T-cell (primary cell): ENCODE measurements at regions not wholly inside any gene's neighbourhood (a gene's known extent, or its start where the extent isn't known, plus 50 kb on each side); places are given as distances from the start of the nearest gene placed in this dataset.

ENCODE experiments used
- ATAC-seq, 4 experiments: fragments of 200-7000 bp in 3 of 4; fragments of 150-1000 bp in 1 of 4; cut with Tn5 transposase; replicated peaks in 1 of 4; 1 replicate in 3 of 4; 2 replicates in 1 of 4; pipeline ENCODE4 v1.10.0; 2021; ENCODE audit warnings: moderate library complexity in 3 of 4, mild to moderate bottlenecking in 2 of 4, moderate number of reproducible peaks in 1 of 4
- CTCF ChIA-PET, 2 donors: fragments of 300-600 bp; sonication (Branson Sonifier 250); formaldehyde crosslinking; loops; one replicate each; lab custom pipeline; 2022; ENCODE audit warnings: antibody characterized with exemption in 2 of 2; lab: Charles Lee
- POLR2A ChIA-PET, 2 donors: fragments of 300-600 bp; sonication (Branson Sonifier 250); formaldehyde crosslinking; loops; one replicate each; lab custom pipeline; 2022; ENCODE audit warnings: antibody characterized with exemption in 2 of 2; lab: Charles Lee
- DNase-seq, 35 experiments: peaks; one replicate each; pipeline versions ENCODE4 v3.0.0 to v3.0.0-alpha.2; 2013 to 2023
- H3K27ac ChIP-seq: one replicate; pipeline ENCODE4 v1.5.1; 2013; ENCODE audit warnings: low read length
- H3K27me3 ChIP-seq, 2 experiments: replicated peaks in 1 of 2; 1 replicate in 1 of 2; 2 replicates in 1 of 2; pipeline versions ENCODE4 v1.6.1 to v1.7.0; 2013; ENCODE audit warnings: low read length in 1 of 2, mixed read lengths in 1 of 2; ENCODE audit not compliant: control insufficient read depth in 2 of 2, insufficient read depth in 2 of 2; ENCODE audit errors: extremely low read depth in 1 of 2
- H3K36me3 ChIP-seq, 2 donors: 1 replicate in 1 of 2; 2 replicates in 1 of 2; pipeline versions ENCODE4 v1.6.1 to v1.7.0; 2013; ENCODE audit warnings: low read length in 1 of 2; ENCODE audit not compliant: control insufficient read depth in 2 of 2, insufficient read depth in 1 of 2; ENCODE audit errors: extremely low read depth in 1 of 2
- H3K4me1 ChIP-seq, 2 experiments: 1 replicate in 1 of 2; 2 replicates in 1 of 2; pipeline versions ENCODE4 v1.6.1 to v1.7.0; 2013; ENCODE audit warnings: low read length in 2 of 2, mixed read lengths in 1 of 2; ENCODE audit not compliant: insufficient read depth in 2 of 2, control insufficient read depth in 1 of 2; ENCODE audit errors: extremely low read depth in 1 of 2
- H3K4me3 ChIP-seq, 2 donors: 1 replicate in 1 of 2; 2 replicates in 1 of 2; pipeline versions ENCODE4 v1.5.1 to v1.7.0; 2013; ENCODE audit warnings: mild to moderate bottlenecking in 2 of 2, low read length in 1 of 2, moderate library complexity in 1 of 2; ENCODE audit not compliant: control insufficient read depth in 1 of 2; ENCODE audit errors: extremely low read depth in 1 of 2
- H3K9me3 ChIP-seq: 2 replicates; pipeline ENCODE4 v1.7.0; 2013
- H3K27ac Mint-ChIP-seq, 2 donors: one replicate each; pipeline ENCODE4 v1.8.0; 2020 to 2021; ENCODE audit warnings: mild to moderate bottlenecking in 2 of 2, mixed read lengths in 2 of 2
- H3K27me3 Mint-ChIP-seq, 2 donors: one replicate each; pipeline ENCODE4 v1.8.0; 2021 to 2022; ENCODE audit warnings: mixed read lengths in 2 of 2
- H3K36me3 Mint-ChIP-seq: one replicate; pipeline ENCODE4 v1.8.0; 2021; ENCODE audit warnings: mixed read lengths
- H3K4me1 Mint-ChIP-seq, 3 donors: one replicate each; pipeline ENCODE4 v1.8.0; 2020 to 2022; ENCODE audit warnings: mixed read lengths in 3 of 3, mild to moderate bottlenecking in 1 of 3
- H3K4me3 Mint-ChIP-seq, 3 donors: one replicate each; pipeline ENCODE4 v1.8.0; 2020 to 2022; ENCODE audit warnings: mild to moderate bottlenecking in 3 of 3, mixed read lengths in 3 of 3, moderate library complexity in 3 of 3
- H3K9me3 Mint-ChIP-seq, 3 donors: one replicate each; pipeline ENCODE4 v1.8.0; 2020 to 2022; ENCODE audit warnings: mixed read lengths in 3 of 3
- WGBS: methylation state at CpG from one replicate; pipeline ENCODE4 v1.1.5; 2013; ENCODE audit warnings: missing lambda C conversion rate; ENCODE audit not compliant: insufficient coverage; 5-methylcytosine and 5-hydroxymethylcytosine counted together

- Histone ChIP-seq H3K27me3 (peaks cover 6 to 28% of the 10 kb centered on the region in 2 experiments), H3K27ac (no peak overlapping the region), H3K36me3 (no peaks in the 10 kb centered on the region), H3K9me3 (no peaks in the 10 kb centered on the region), H3K4me1 (peaks cover 0 to 16% of the 10 kb centered on the region in 2 experiments), H3K4me3 (no peak overlapping the region)
- ATAC-seq (no peak), DNase-seq (no peak)
- Mint-ChIP-seq H3K9me3 (no peaks in the 10 kb centered on the region), H3K27me3 (peaks cover 0 to 4% of the 10 kb centered on the region in 2 donors), H3K36me3 (no peaks in the 10 kb centered on the region), H3K4me3 (no peak overlapping the region), H3K4me1 (peaks cover 5 to 7% (median 7%) of the 10 kb centered on the region in 3 donors), H3K27ac (no peak overlapping the region)
- ChIA-PET CTCF (no interaction called here), POLR2A (no interaction called here)
- 93% methylated on average over 13 of the region's 17 CpGs for WGBS
Observed at GRCh38 chr15:20358779-20359414, 182.7 kb downstream of the GOLGA6L6 start.

- Histone ChIP-seq H3K27me3 (peaks cover 3 to 28% of the 10 kb centered on the region in 2 experiments), H3K27ac (no peak overlapping the region), H3K36me3 (no peaks in the 10 kb centered on the region), H3K4me1 (peaks cover 0 to 23% of the 10 kb centered on the region in 2 experiments), H3K4me3 (no peak overlapping the region), H3K9me3 (no peaks in the 10 kb centered on the region)
- peak in 4 of 35 experiments; percentile 7 to 44 (median 24) for DNase-seq
- Mint-ChIP-seq H3K9me3 (no peaks in the 10 kb centered on the region), H3K4me1 (peaks cover 5 to 7% (median 7%) of the 10 kb centered on the region in 3 donors), H3K27ac (no peak overlapping the region), H3K4me3 (no peak overlapping the region), H3K27me3 (peaks cover 0 to 4% of the 10 kb centered on the region in 2 donors), H3K36me3 (no peaks in the 10 kb centered on the region)
- ChIA-PET POLR2A (no interaction called here), CTCF (interaction anchor here in 1 of 2 donors (1.7 to 2.4 kb wide), 2 partner anchors 1863 to 1866 kb away, joined by 9 read pairs; no protein-coding TSS in a partner anchor)
- ATAC-seq, result no peak
- WGBS, result 91% methylated on average over 25 of the region's 28 CpGs
Observed at GRCh38 chr15:20358066-20358778, 183.4 kb downstream of the GOLGA6L6 start.

GRCh38 chr15:20357481-20358065, 184.0 kb downstream of the GOLGA6L6 start:
- Mint-ChIP-seq H3K36me3 (no peaks in the 10 kb centered on the region), H3K4me3 (no peak overlapping the region), H3K27ac (no peak overlapping the region), H3K27me3 (peaks cover 0 to 4% of the 10 kb centered on the region in 2 donors), H3K4me1 (peaks cover 5 to 7% (median 7%) of the 10 kb centered on the region in 3 donors), H3K9me3 (no peaks in the 10 kb centered on the region)
- DNase-seq (peak in 4 of 35 experiments; percentile 7 to 44 (median 12)), ATAC-seq (no peak)
- Histone ChIP-seq H3K9me3 (no peaks in the 10 kb centered on the region), H3K36me3 (no peaks in the 10 kb centered on the region), H3K4me3 (no peak overlapping the region), H3K27me3 (peaks cover 3 to 29% of the 10 kb centered on the region in 2 experiments), H3K27ac (no peak overlapping the region), H3K4me1 (peaks cover 0 to 29% of the 10 kb centered on the region in 2 experiments)
- ChIA-PET POLR2A (no interaction called here), CTCF (interaction anchor here (0.5 to 2.4 kb wide), 4 partner anchors 12 to 1866 kb away, joined by 3 to 9 read pairs (median 6); no protein-coding TSS in a partner anchor)
- 89% methylated on average over 17 of the region's 17 CpGs for whole genome bisulfite sequencing

GRCh38 chr15:20356911-20357480, 184.6 kb downstream of the GOLGA6L6 start:
- H3K4me3 Mint-ChIP-seq, result peak overlapping the region in 1 of 3 donors; percentile 38
- ChIA-PET POLR2A (no interaction called here), CTCF (interaction anchor here (0.5 to 3.0 kb wide), 8 partner anchors 9 to 1903 kb away, joined by 3 to 21 read pairs (median 4); no protein-coding TSS in a partner anchor)
- DNase-seq (peak in 2 of 35 experiments; percentile 14 to 35), ATAC-seq (peak; percentile 6 to 29 (median 13))
- 83% methylated on average over 18 of the region's 18 CpGs for WGBS
- no peak overlapping the region for H3K27ac Mint-ChIP-seq
- no peak overlapping the region for H3K27ac ChIP-seq
- peaks cover 3 to 34% of the 10 kb centered on the region in 2 experiments for H3K27me3 ChIP-seq
- H3K4me3 ChIP-seq, result no peak overlapping the region
- H3K4me1 Mint-ChIP-seq, result peaks cover 5 to 8% (median 7%) of the 10 kb centered on the region in 3 donors
- no peaks in the 10 kb centered on the region for H3K36me3 ChIP-seq
- H3K9me3 Mint-ChIP-seq, result no peaks in the 10 kb centered on the region
- H3K27me3 Mint-ChIP-seq, result peaks cover 0 to 4% of the 10 kb centered on the region in 2 donors
- peaks cover 0 to 35% of the 10 kb centered on the region in 2 experiments for H3K4me1 ChIP-seq
- no peaks in the 10 kb centered on the region for H3K9me3 ChIP-seq
- no peaks in the 10 kb centered on the region for H3K36me3 Mint-ChIP-seq

- Mint-ChIP-seq H3K27me3 (peaks cover 0 to 4% of the 10 kb centered on the region in 2 donors), H3K4me1 (peaks cover 5 to 8% (median 7%) of the 10 kb centered on the region in 3 donors), H3K36me3 (no peaks in the 10 kb centered on the region), H3K9me3 (no peaks in the 10 kb centered on the region), H3K4me3 (peak overlapping the region in 1 of 3 donors; percentile 38), H3K27ac (peak overlapping the region in 1 of 2 donors; percentile 45)
- WGBS, result 49% methylated on average over 17 of the region's 17 CpGs
- H3K4me1 ChIP-seq, result peaks cover 0 to 37% of the 10 kb centered on the region in 2 experiments
- POLR2A ChIA-PET, result no interaction called here
- CTCF ChIA-PET, result interaction anchor here (0.6 to 3.0 kb wide), 8 partner anchors 8 to 1904 kb away, joined by 3 to 21 read pairs (median 4); no protein-coding TSS in a partner anchor
- H3K27me3 ChIP-seq, result peaks cover 3 to 38% of the 10 kb centered on the region in 2 experiments
- ATAC-seq (peak; percentile 72 to 89 (median 74)), DNase-seq (peak in 33 of 35 experiments; percentile 61 to 94 (median 77))
- no peak overlapping the region for H3K4me3 ChIP-seq
- H3K27ac ChIP-seq, result no peak overlapping the region
- no peaks in the 10 kb centered on the region for H3K9me3 ChIP-seq
- no peaks in the 10 kb centered on the region for H3K36me3 ChIP-seq
Observed at GRCh38 chr15:20356444-20356910, 185.1 kb downstream of the GOLGA6L6 start.
